CD4-positive, alpha-beta T cell treated with Interleukin-17A for 4 hours (primary cell): ENCODE measurements at regions not wholly inside any gene's neighbourhood (a gene's known extent, or its start where the extent isn't known, plus 50 kb on each side); places are given as distances from the start of the nearest gene placed in this dataset.
"Not testable (repeated sequence)": the region's sequence is repeated elsewhere in the genome, so short reads cannot be mapped to it uniquely, and the experiment has no call there.

Source experiments
- DNase-seq: peaks from one replicate; pipeline ENCODE4 v3.0.0-alpha.2; 2020; ENCODE audit warnings: mixed read lengths

DNA sequence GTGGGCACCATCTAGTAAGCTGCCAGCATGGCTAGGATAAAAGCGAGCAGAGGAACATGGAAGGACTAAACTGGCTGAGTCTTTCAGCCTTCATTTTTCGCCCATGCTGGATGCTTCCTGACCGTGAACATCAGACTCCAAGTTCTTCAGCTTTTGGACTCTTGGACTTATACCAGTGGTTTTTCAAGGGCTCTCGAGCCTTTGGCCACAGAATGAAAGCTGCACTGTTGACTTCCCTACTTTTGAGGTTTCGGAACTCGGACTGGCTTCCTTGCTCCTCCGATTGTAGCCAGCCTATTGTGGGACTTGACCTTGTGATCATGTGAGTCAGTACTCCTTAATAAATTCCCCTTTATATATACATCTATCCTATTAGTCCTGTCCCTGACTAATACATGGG, 785.1 kb upstream of the SLITRK6 start:
- DNase-seq: no peak

DNA sequence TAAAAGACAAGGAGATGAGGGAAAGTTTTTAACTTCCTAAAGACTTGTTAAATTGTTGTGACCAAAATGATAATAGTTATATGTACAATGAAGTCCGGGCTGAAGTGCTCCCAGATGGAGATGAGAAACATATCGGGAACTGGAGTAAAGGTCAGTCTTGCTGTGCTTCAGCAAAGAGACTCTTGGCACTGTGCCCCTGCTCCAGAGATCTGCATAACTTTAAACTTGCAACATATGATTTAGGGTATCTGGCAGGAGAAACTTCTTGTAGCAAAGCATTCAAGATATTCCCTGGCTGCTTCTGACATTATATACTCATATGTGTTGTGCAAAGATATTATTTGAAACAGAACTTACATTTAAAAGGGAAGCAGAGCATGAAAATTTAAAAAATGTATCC, 786.6 kb upstream of the SLITRK6 start:
- DNase-seq: no peak

DNA sequence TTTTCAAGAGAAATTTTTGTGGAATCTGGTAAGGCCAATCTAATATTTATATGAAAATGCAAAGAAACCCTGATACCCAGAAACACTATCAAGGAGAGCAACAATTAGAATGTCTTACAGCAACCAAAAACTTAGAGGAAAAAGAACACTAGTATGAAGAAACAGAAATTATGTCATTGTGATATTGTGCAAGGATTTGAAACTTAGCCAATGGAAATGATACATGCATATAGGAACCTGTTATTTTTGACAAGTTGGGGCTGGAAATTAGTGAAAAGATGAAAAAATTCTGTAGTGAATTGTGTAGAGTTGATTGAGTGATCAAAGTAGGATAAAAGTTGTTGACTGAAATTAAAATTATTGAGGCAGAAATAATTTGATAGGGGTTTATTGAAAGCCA, 792.6 kb upstream of the SLITRK6 start:
- DNase-seq: no peak

DNA sequence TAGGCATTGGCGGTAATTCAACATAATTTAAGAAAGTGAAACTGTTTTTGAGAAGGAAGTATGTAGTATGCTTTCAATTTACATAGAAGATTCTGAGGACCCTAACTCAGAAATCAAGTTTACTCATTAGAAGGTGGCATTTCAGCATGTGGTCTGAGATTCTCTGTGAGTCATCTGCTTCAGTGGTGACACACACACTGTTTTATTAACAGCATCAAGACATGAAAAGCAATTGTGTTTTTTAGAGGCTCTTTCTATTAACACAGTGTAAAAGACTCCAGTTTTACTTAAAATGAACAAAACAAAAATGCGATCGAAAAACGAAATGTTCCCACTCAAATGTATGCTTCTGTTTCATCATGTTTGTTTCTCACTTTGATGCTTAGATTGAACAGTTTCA, 802.1 kb upstream of the SLITRK6 start:
- no peak for DNase-seq

DNA sequence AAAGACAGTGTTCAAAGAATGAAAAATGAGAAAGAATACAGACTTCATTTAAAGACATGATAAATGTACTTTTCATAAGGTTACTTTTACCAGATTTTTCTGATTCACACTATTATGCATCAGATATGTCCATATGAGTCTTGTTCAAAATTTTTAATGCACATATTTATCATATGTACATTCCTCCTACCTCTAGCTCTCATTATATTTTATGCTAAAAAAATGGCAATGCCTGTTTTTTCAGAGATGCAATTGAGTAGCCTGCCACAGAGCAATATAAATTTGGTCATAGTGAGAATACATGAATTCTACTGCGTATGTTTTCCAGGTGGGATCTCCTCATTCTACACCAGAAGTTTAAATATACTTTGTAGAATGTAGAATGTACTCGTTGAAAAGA, 807.0 kb upstream of the SLITRK6 start:
- DNase-seq: no peak

DNA sequence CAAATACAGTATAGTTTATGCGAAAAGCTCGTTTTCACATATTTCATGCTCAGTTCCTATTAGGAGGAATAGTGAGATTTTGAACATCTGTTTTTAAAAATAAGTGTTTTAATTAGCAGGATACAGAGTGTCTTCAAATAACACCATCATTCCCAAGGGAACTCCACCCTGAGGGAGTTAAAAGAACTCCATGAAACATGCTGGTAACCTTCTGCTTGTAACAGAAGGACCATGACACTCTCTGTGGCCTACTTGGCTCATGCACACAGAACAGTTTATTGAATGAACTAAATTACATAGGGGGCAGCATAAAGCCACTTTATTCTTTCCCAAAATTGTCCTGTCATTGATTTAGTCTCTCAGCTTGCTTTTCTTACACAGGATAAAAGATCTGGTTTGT, 809.5 kb upstream of the SLITRK6 start:
- no peak for DNase-seq

DNA sequence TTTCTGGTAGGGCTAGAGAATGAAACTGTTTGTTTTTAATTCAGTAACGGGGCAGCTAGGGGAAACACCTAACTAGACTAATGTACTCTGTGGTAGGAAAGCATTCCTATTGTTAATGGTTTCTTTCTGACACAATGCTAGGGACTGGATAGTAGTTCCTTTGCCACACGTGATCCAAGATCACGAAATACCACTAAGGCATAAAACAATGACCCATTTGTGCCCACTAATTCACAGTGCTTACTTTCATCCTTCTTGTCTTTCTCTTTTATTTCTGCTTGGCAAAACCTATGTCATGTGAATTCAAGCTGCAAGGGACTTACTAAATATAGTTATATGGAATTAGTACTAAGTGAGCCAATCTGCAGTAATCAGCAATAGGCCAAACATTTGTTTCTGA, 834.1 kb upstream of the SLITRK6 start:
- DNase-seq: no peak

DNA sequence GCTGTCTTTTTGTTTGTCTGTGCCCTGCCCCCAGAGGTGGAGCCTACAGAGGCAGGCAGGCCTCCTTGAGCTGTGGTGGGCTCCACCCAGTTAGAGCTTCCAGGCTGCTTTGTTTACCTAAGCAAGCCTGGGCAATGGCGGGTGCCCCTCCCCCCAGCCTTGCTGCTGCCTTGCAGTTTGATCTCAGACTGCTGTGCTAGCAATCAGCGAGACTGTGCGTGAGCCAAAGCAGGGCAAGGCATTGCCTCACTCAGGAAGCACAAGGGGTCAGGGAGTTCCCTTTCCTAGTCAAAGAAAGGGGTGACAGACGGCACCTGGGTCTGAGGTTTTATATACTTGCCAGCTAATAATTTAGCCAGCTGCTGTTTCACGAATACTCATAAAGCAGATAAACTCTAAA, 852.0 kb upstream of the SLITRK6 start:
- DNase-seq: not testable (repeated sequence)

DNA sequence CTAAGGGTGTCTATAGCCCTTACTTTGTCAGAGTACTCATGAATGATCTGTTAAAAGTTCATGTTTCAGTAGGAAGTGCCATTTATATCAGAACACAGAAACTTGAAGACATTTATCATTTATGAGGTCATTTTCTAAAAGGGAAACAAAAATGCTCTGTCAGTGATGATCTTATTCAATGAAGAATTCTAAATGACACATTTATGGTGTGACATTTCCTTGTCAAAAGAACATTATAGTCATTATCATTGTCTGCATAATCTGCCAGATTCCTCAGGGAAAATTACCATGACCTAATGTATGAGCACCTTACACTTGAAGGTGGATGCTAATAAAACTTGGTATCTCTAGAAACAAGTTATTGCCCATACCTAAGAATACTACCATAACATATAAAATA, 853.8 kb upstream of the SLITRK6 start:
- DNase-seq: no peak

DNA sequence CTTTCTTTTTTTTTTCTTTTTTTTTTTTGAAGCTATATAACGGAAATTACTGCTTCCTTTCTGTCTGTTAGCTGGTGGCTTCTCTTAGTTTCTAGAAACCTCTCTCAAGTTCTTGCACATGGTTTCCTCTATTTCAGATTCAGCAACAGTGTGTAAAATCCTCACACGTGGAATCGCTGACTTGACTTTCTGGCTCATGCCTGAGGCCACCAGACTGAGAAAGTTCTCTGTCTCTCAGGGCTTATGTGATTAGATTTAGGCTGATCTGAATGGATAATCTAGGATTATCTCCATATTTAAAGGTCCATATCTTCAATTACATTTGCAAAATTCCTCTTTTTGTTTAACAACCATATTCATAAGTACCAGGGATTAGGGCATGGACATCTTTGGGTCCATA, 856.3 kb upstream of the SLITRK6 start:
- DNase-seq: no peak

DNA sequence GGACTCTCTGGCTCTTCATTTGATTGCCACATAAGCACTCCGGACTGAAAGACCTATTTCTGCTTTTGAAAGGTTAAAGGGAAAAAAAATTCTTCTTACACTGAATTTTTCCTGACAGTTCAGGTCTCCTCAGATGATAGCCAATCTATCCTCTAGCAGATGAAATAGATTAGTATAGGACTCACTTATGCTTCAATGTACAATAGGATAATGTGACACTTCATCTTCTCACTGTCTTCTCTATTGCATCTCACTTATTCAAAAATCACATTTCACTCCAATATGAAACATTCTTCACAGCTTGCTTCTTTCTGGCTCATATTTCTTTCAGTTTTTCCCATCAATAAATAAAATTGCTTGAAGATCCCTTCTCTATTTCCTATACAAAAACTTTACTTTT, 860.9 kb upstream of the SLITRK6 start:
- DNase-seq: no peak

DNA sequence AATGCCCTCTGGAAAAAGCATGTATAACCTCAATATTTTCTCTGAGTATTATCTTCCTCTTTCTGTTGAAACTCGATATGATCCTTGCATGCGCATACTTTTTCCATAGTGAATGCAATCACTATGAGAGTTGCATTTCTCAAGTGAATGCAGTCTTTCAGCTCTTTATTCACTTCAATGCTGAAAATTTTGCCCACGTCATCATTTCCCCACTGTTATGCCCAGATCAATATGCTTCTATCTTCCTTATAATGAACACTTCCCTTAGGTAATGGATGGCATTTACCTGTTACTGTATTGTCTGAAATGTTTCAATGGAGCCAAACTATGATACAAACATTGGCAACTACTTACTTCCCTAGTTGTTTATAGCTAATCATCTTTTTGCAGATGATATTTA, 866.6 kb upstream of the SLITRK6 start:
- DNase-seq: no peak

DNA sequence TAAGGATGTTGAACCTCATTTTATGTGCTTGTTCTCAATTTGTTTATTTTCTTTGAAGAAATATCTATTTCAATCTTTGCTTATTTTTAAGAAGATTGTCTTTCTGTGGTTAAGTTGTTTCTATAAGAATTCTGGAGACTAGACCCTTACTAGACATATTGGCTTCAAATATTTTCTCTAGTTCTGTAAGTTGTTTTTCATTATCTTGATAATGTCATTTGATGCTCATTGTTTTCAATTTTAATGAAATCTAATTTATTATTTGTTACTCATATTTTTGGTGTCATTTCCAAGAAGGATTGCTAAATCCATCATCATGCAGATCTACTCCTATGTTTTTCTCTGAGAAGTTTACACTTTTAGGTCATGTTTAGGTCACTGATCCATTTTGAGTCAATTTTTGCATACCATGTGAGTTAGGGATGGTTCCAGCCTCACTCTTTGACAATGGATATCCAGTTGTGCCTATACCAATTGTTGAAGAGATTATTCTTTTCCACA, 874.8 kb upstream of the SLITRK6 start:
- no peak for DNase-seq

DNA sequence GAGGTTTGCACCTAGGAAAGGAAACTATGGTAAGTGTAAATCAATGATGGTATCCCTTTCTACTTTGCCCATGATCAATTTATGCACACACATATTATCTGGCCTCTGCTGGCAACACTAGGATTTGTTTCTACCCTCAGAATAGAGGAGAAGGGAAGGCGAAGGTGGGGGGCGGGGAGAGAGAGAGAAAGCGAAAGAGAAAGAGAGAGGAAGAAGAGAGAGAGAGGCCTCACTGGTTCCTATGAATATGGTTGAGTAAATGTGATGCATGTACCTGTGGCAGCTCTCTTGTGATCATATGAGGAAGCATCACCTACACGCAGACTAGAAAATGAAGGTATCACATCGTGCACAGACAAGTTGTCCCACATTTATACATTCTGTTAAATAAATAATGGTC, 882.0 kb upstream of the SLITRK6 start:
- DNase-seq: no peak

DNA sequence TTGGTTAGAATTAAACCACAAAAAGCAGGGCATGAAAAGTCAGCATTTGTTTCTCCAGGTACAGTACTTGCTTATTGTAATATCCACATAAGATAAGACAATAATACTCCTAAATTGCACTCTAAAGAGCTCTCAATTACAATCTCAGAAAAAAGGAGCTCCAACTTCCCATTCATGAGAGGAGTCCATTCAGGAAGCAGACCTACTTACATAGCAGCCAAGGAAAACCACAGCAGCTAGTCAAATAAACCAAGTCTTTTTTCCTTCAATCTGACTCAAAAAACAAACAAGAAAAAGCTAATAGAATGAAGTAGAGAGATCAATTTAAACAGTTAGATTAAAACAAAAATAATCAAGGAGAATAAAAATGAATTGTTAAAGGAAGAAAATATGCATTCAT, 885.2 kb upstream of the SLITRK6 start:
- no peak for DNase-seq

DNA sequence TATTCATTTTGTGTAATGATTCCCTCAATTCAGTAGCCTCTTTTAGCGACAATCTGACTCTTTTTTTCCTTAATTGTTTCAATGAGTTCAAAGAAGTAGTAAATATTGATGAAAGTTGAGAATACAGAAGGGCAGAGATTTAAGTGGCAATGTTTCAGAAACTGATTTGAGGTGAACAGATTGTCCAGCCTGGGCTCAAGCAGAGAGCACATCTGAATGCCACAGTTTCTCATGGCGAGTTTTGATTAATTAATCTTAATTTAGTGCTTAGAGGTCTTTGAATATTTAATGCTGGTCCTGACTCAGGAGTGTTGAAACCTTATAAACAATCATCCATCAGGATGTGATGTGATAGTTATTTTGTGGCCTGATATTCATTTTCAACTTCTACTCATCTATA, 890.7 kb upstream of the SLITRK6 start:
- DNase-seq: no peak

DNA sequence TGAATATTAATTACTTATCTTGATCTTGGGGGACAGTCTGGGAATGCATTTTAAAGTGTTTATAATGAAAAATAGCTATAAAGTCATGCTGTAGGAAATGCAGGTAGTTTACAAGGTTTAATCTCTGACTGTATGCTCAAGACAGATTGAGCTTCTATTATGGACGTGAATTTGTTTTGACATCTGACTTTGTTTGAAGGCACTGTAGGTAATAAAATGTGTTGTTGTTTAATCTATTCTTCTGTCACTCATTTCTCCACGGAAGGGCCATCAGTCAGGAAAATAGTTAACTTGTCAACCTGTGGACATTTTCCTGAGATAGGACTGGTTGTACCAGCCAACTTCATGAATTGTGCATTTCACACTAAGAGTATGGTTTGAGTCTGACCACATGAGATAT, 893.1 kb upstream of the SLITRK6 start:
- no peak for DNase-seq

DNA sequence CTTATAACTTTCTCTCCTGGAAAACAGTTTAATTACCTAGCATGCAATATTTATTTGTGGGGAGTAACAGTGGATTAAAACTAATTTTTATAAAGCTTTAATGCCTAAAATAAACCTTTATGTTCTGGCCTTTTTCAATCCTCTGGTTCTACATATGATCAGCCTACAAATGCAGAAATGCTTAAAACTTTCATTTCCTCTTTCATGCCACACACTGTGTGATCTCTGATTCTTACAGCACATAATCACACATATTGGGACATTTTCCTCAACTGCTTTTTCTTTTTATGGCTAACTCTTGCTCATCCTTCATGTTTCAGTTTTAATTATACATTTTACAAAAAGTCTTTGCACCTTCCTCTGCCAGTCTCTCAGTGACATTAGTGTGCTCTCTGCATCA, 910.8 kb upstream of the SLITRK6 start:
- DNase-seq: no peak

DNA sequence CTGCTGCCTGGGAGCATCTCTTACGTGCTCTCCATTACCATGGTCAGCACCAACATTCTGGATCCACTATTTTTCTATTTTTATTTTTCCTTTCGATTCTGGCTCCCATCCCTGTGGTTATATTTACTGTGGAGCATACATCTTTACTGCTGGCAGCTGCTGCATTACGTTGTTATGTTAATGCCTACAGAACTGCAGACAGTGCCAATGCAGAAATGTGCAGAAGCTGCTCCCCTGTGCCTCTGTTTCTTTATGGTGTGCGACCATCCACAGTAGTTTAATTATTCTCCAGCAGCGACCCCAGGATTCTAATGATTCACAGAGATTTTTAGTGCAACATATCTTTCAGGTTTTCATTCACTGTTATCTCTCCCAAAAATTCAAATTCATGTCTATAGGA, 911.7 kb upstream of the SLITRK6 start:
- DNase-seq: no peak

DNA sequence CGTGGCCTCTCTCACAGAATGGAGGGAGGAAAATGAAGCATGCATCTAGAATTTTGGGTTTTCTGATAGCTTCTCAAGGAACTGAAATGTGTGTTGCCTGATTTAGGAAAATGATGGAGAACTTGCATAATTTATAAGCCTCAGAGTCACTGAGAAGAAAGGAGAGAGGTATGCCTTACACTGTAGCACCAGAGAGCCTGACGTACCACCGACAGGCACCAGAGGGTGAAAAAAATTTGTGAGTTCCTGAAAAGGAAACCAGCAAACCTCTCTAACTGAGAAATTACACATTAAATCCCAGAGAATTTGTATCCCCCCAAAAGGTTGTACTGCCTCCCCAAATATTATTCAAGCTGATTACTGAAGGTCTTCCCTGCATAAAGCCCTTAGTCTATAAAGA, 915.3 kb upstream of the SLITRK6 start:
- DNase-seq: no peak

DNA sequence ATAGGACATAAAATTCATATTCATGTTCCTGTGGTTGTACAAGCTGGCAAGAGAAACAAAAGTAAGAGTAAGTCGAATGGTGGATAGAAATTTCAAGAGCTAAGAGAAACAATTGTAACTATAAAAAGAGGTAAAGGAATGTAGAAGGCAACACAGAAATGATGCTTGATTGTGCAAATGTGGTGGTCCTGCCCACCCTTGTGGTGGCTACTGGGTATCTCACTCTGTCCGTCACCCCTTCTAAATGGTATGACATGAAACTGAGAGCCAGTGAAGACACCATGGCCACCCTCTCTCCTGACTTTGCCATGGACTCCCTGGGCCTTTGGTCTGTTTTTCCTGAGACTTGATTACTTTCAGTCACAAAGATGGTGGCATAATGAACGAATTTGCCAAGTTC, 925.9 kb upstream of the SLITRK6 start:
- DNase-seq: no peak

DNA sequence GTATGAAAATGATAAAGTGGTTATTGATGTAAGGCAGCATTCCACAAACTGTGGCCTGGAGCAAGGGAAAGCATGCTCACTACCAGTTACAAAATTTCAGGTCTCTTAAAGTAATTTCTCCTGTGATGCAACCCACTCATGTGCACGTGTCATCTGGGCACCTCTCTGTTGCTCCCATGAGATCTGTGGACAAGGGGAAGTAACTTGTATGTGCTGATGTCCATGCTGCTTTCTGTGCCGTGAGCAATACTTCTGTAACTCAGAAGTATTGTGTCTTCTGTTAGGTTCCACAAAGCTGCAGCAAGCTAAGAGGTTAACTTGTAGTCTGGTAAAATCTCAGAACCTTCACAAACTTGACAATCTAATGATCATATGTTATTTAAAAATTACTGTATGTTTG, 930.0 kb upstream of the SLITRK6 start:
- no peak for DNase-seq

DNA sequence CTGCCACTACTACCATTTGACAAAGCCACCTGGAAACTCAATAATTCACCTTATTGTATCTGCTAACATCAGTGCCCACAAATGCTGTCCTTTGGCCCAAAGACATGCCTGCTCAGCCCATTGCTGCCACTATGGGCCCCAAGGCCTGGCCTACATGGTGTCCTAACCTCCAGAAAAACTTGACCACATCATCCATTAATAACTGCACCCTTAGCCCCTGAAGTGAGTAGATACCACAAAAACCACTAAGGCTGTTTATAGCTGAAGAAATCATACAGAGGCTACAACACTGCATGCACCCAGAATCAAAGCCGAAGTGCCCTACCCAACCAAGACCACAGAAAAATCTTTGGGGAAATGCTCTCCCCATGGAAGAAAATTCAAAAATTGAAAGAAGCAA, 932.8 kb upstream of the SLITRK6 start:
- no peak for DNase-seq

DNA sequence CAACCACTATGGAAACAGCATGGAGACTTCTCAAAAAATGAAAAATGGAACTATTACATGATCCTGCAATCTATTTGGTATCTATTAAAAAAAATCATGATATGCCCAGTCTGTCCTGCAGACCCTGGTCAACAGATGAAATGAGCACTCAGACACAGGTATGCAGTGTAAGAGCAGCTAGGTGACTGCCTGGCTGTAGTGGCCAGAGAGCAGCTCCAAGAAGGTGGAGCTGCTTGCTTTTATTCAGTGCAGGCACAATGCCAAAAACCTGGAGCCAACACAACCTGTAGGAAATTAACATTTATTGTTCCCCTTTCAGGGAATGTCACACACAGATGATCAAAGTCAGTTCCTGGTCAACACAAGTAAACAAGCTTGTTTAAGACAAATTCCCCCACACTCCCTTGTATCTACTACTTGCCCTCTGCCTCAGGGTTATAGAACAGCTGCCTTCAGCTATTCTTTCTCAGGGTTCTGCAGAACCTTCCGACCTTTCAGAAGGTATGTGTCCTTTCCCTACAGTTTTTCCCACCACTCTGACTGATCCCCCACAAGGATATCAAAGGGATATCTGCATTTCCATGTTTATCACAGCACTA, 933.7 kb upstream of the SLITRK5 start:
- DNase-seq: no peak

DNA sequence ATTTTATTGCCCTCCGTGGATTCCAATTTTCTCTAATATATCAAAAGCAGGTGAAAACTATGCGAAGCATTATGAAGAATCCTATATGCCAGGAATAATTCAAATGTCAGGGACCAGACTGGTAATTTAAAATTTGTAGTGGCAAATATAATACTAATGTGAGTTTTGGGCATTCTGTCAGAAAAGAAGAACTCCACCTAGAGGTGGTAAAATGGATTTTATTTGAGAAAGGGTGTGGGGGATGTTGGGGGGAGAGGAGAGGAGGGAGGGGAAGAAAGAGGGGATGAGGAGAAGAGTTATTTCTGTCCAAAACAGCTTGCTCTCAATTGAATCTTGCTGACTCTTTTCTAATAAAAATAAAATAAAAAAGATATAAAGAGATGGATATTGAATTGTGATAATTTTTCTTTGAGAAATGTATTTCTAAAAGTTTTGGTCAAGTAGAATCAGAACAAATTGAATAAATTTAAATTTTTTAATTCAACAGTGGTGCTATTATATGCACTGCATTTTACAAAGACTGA, 929.3 kb upstream of the SLITRK5 start:
- DNase-seq: no peak
